ENCODE measurements at regions not wholly inside any gene's neighbourhood (a gene's known extent, or its start where the extent isn't known, plus 50 kb on each side); places are given as distances from the start of the nearest gene placed in this dataset.

DNA sequence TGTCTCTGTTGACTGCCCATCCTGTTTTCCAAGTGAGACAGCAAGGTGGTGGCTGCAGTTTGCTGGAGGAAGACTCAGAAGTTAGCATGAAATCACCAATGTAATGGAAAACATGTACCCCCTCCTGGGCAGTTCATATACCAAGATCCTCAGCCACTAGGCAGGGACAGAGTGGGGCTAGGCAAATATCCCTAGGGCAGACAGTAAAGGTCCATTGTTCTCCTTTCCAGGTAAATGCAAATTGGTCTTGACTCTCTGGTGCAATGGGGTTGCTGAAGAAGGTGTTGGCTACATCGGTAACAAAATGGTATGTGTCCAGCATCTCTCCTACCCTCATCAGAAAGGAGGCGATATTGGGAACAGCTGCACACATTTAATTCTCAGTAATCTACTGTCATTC, 233.6 kb upstream of the SOX4 start:
- DNase-seq, result no peak
- TF ChIP-seq POLR2AphosphoS5 (IDR thresholded peaks at IDR 0.05) (no peak), EP300 (IDR thresholded peaks at IDR 0.05) (no peak)
- TF ChIP-seq, protein P1, sequence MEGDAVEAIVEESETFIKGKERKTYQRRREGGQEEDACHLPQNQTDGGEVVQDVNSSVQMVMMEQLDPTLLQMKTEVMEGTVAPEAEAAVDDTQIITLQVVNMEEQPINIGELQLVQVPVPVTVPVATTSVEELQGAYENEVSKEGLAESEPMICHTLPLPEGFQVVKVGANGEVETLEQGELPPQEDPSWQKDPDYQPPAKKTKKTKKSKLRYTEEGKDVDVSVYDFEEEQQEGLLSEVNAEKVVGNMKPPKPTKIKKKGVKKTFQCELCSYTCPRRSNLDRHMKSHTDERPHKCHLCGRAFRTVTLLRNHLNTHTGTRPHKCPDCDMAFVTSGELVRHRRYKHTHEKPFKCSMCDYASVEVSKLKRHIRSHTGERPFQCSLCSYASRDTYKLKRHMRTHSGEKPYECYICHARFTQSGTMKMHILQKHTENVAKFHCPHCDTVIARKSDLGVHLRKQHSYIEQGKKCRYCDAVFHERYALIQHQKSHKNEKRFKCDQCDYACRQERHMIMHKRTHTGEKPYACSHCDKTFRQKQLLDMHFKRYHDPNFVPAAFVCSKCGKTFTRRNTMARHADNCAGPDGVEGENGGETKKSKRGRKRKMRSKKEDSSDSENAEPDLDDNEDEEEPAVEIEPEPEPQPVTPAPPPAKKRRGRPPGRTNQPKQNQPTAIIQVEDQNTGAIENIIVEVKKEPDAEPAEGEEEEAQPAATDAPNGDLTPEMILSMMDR (IDR thresholded peaks at IDR 0.05), result no peak
- Histone ChIP-seq H3K4me3 (no peak overlapping the region), H3K27me3 (no peaks in the 10 kb centered on the region), H3K36me3 (no peaks in the 10 kb centered on the region), H3K4me1 (no peaks in the 10 kb centered on the region), H3K27ac (no peak overlapping the region), H3K9me3 (no peaks in the 10 kb centered on the region)
- WGBS, 5 donors, result 85 to 100% (median 96%) methylated on average over 2 of the region's 2 CpGs
- intact Hi-C loops (cut with DNase I; ENCODE audit: low total_unique reads), result no loop called here

DNA sequence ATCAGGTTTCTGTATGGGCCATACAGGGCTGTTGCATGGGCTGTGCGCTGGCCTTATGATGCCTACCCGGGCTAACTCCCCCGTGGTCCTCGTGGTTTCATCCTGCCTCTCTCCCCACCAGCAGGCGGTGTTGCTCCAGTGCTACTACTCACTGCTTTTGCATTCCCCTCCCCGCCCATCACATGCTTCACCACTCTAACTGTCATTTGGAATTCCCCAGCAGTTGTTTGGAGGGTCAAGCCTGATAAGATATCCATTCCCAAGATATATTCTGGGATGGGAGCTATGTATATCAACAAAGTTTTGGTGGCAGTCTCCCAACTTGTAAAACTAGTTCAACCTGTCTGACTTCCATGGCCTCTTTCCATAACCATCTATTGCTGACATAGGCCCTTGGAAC, 233.2 kb upstream of the SOX4 start:
- H3K36me3 ChIP-seq, result no peaks in the 10 kb centered on the region
- 73 to 90% (median 86%) methylated on average over 6 of the region's 6 CpGs for WGBS, 5 donors
- no peaks in the 10 kb centered on the region for H3K9me3 ChIP-seq
- DNase-seq, result peak; percentile 33 to 34
- H3K27me3 ChIP-seq, result no peaks in the 10 kb centered on the region
- H3K4me3 ChIP-seq, result no peak overlapping the region
- H3K4me1 ChIP-seq, result no peaks in the 10 kb centered on the region
- TF ChIP-seq POLR2AphosphoS5 (IDR thresholded peaks at IDR 0.05), result peak in 2 of 3 donors; percentile 13 to 16
- no peak for TF ChIP-seq POLR2A (IDR thresholded peaks at IDR 0.05)
- TF ChIP-seq EP300 (IDR thresholded peaks at IDR 0.05), result no peak
- TF ChIP-seq, protein P1 (IDR thresholded peaks at IDR 0.05), result no peak
- no peak overlapping the region for H3K27ac ChIP-seq
- intact Hi-C loops (cut with DNase I; ENCODE audit: low total_unique reads), result no loop called here

DNA sequence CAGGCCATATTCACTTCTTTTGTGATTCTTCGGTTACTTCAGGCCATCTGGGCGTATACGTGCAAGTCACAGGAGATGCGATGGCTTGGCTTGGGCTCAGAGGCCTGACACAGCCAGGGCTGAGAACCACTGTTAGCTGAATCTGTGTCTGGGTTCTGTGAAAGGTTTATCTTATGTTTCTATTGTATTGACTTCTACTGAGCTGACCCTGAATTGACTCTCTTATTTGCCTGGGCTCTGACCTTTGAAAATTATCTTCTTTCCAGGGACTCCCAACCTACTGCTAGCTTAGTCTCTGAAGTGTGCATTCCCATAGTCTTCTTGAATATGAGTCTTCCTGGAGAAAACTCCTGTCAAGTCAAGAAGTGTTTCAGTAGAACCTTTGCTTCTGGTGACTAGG, 226.4 kb upstream of the SOX4 start:
- TF ChIP-seq POLR2A (IDR thresholded peaks at IDR 0.05) (no peak), EP300 (IDR thresholded peaks at IDR 0.05) (no peak), POLR2AphosphoS5 (IDR thresholded peaks at IDR 0.05) (no peak)
- TF ChIP-seq, protein P1 (IDR thresholded peaks at IDR 0.05), result no peak
- WGBS, 5 donors, result 90 to 98% (median 95%) methylated on average over 4 of the region's 4 CpGs
- H3K27me3 ChIP-seq, result no peaks in the 10 kb centered on the region
- intact Hi-C loops (cut with DNase I; ENCODE audit: low total_unique reads), result no loop called here
- H3K4me1 ChIP-seq, result peaks cover 0 to 9% (median 7%) of the 10 kb centered on the region in 4 donors
- no peak overlapping the region for H3K27ac ChIP-seq
- H3K9me3 ChIP-seq, result no peaks in the 10 kb centered on the region
- H3K4me3 ChIP-seq, result no peak overlapping the region
- no peak for DNase-seq
- no peaks in the 10 kb centered on the region for H3K36me3 ChIP-seq

DNA sequence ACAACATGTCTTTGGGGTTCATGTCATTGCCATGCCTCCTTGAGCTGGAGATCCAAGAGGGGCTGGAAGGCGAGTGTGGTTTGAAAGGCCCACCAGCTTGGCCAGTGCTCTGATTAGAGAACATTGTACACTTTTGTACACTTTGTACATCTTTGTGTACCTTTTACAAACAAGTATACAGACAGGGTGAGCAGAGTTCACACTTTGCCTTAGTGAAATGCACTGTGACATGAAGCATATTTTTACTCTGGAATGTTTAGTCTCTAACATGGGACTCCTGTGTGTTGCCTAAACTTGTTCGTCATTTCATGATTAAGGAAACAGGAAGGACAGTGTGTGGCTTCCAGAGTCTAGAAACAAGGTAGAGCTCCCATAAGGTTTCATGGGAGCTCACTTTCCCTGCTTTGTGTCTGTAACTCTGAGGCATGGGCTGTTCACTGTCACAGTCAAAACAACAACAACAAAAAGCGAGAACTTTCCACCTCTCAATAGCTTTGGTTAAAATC, 225.8 kb upstream of the SOX4 start:
- intact Hi-C loops (cut with DNase I; ENCODE audit: low total_unique reads), result no loop called here
- H3K9me3 ChIP-seq, result no peaks in the 10 kb centered on the region
- H3K36me3 ChIP-seq, result no peaks in the 10 kb centered on the region
- TF ChIP-seq POLR2AphosphoS5 (IDR thresholded peaks at IDR 0.05), result no peak
- TF ChIP-seq POLR2A (IDR thresholded peaks at IDR 0.05), result no peak
- no peak for TF ChIP-seq EP300 (IDR thresholded peaks at IDR 0.05)
- TF ChIP-seq, protein P1 (IDR thresholded peaks at IDR 0.05), result no peak
- 79 to 96% (median 91%) methylated on average over 3 of the region's 3 CpGs for WGBS, 5 donors
- peaks cover 0 to 10% (median 8%) of the 10 kb centered on the region in 4 donors for H3K4me1 ChIP-seq
- no peak overlapping the region for H3K27ac ChIP-seq
- DNase-seq, result no peak
- no peaks in the 10 kb centered on the region for H3K27me3 ChIP-seq
- no peak overlapping the region for H3K4me3 ChIP-seq
